ENCODE measurements at regions not wholly inside any gene's neighbourhood (a gene's known extent, or its start where the extent isn't known, plus 50 kb on each side); places are given as distances from the start of the nearest gene placed in this dataset.
"Not testable (repeated sequence)": the region's sequence is repeated elsewhere in the genome, so short reads cannot be mapped to it uniquely, and the experiment has no call there.

GRCh38 chr14:21911877-21912276 is 238.3 kb upstream of the OR4E1 start:
- TF ChIP-seq CTCF (IDR thresholded peaks at IDR 0.05) (no peak), POLR2AphosphoS5 (IDR thresholded peaks at IDR 0.05) (no peak), POLR2A (IDR thresholded peaks at IDR 0.05) (no peak), EP300 (IDR thresholded peaks at IDR 0.05) (no peak)
- Histone ChIP-seq H3K4me1 (no peaks in the 10 kb centered on the region), H3K27me3 (no peaks in the 10 kb centered on the region), H3K4me3 (no peak overlapping the region), H3K36me3 (no peaks in the 10 kb centered on the region), H3K9me3 (no peaks in the 10 kb centered on the region), H3K27ac (no peak overlapping the region)
- DNase-seq (ENCODE audit: low spot score in 2 of 2), result no peak
- 63% methylated on average over 1 of the region's 1 CpG for WGBS

GRCh38 chr14:21910260-21910659 is 236.6 kb upstream of the OR4E1 start:
- H3K4me3 ChIP-seq, result no peak overlapping the region
- TF ChIP-seq CTCF (IDR thresholded peaks at IDR 0.05) (no peak), EP300 (IDR thresholded peaks at IDR 0.05) (no peak), POLR2AphosphoS5 (IDR thresholded peaks at IDR 0.05) (no peak), POLR2A (IDR thresholded peaks at IDR 0.05) (no peak)
- no peak for DNase-seq (ENCODE audit: low spot score in 2 of 2)
- 40% methylated on average over 4 of the region's 4 CpGs for WGBS
- no peaks in the 10 kb centered on the region for H3K27me3 ChIP-seq
- no peak overlapping the region for H3K27ac ChIP-seq
- H3K36me3 ChIP-seq, result no peaks in the 10 kb centered on the region
- no peaks in the 10 kb centered on the region for H3K4me1 ChIP-seq
- H3K9me3 ChIP-seq, result no peaks in the 10 kb centered on the region

- Histone ChIP-seq H3K27ac (no peak overlapping the region), H3K27me3 (no peaks in the 10 kb centered on the region), H3K4me1 (no peaks in the 10 kb centered on the region), H3K4me3 (no peak overlapping the region), H3K36me3 (no peaks in the 10 kb centered on the region), H3K9me3 (no peaks in the 10 kb centered on the region)
- DNase-seq (ENCODE audit: low spot score in 2 of 2), result no peak
- TF ChIP-seq POLR2A (IDR thresholded peaks at IDR 0.05), result no peak
- no peak for TF ChIP-seq CTCF (IDR thresholded peaks at IDR 0.05)
- TF ChIP-seq POLR2AphosphoS5 (IDR thresholded peaks at IDR 0.05), result no peak
- no peak for TF ChIP-seq EP300 (IDR thresholded peaks at IDR 0.05)
- WGBS, result 65% methylated on average over 4 of the region's 4 CpGs
These were observed 229.1 kb upstream of the OR4E1 start for GRCh38 chr14:21902561-21903181.

- not testable (repeated sequence) for H3K27ac ChIP-seq; H3K4me1 ChIP-seq; H3K4me3 ChIP-seq; H3K27me3 ChIP-seq; H3K36me3 ChIP-seq; DNase-seq (ENCODE audit: low spot score in 2 of 2); H3K9me3 ChIP-seq
- 90% methylated on average over 6 of the region's 6 CpGs for whole genome bisulfite sequencing
These were observed 221.2 kb upstream of the OR4E1 start for GRCh38 chr14:21894898-21895194.

GRCh38 chr14:21894003-21894897 is 220.6 kb upstream of the OR4E1 start:
- no peak overlapping the region for H3K27ac ChIP-seq
- H3K4me1 ChIP-seq, result no peaks in the 10 kb centered on the region
- 48% methylated on average over 13 of the region's 13 CpGs for WGBS
- no peaks in the 10 kb centered on the region for H3K27me3 ChIP-seq
- no peaks in the 10 kb centered on the region for H3K36me3 ChIP-seq
- TF ChIP-seq POLR2AphosphoS5 (IDR thresholded peaks at IDR 0.05) (no peak), CTCF (IDR thresholded peaks at IDR 0.05) (no peak), EP300 (IDR thresholded peaks at IDR 0.05) (no peak), POLR2A (IDR thresholded peaks at IDR 0.05) (no peak)
- H3K9me3 ChIP-seq, result no peaks in the 10 kb centered on the region
- no peak for DNase-seq (ENCODE audit: low spot score in 2 of 2)
- H3K4me3 ChIP-seq, result no peak overlapping the region
